IPS-NIHi7 (cell line): ENCODE measurements at regions not wholly inside any gene's neighbourhood (a gene's known extent, or its start where the extent isn't known, plus 50 kb on each side); places are given as distances from the start of the nearest gene placed in this dataset.

Experiments
- DNase-seq: peaks from one replicate; pipeline ENCODE4 v3.0.0; 2012; ENCODE audit warnings: mixed read lengths; ENCODE audit errors: extremely low spot score

DNA sequence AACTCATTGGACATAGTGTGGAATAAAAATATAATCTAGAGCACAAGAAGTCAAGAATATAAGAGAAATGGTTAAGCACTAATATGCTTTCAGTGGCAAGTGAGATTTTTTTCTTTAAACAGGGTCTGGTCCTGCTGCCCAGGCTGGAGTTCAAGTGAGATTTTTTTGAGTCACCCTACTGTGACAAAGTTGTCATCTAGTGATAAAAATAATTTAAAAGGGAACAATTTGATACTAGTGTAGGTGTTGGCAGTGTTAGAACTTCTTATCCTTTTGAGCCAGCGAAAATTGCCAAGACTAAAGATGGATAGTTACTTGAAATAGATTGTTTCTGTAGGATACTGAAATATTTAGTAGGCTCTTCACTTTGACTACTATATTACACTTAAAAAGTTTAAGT, 67.9 kb upstream of the TECRL start:
- no peak for DNase-seq

DNA sequence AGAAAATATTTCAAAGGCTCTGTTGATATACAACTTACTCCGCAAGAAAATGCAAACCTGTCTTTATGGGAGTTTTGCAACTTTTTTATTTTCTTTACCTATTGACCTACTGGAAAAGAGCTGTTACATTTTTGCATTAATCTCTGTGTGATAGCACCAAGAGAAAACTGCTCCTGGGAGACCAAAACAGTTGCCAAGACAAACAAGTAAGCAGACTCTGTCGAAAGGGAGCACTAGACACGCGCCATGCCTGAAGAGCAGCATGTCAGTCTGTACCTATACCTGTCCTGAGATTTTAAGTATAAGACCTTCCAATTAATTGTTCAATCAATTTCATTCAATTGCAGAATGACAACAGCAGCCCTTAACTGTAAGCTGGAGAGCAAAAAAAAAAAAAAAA, 56.0 kb upstream of the TECRL start:
- no peak for DNase-seq

DNA sequence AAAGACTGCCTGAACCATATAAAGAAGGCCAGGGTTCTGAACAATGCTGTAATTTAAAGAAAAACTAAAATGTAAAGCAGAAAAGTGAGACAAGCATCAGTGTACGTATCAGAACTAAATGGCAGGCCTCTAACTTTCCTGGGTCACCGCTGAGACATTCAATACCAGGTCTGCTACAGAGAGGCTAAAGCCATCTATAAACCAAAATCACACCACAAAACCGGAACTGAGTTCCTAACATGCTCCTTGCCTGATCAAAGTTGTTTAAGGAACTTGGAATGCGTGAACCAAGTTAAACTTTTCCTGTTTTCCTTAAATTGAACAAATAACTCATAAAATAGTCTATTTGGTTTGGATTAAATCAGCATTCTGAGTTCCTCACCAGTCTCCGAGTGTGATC, 55.3 kb upstream of the TECRL start:
- no peak for DNase-seq
